HFF-Myc (cell line): ENCODE measurements at regions not wholly inside any gene's neighbourhood (a gene's known extent, or its start where the extent isn't known, plus 50 kb on each side); places are given as distances from the start of the nearest gene placed in this dataset.

Experiments
- DNase-seq: peaks from one replicate; pipeline ENCODE4 v3.0.0-alpha.2; 2011; ENCODE audit warnings: low read depth; ENCODE audit errors: extremely low read depth
- H3K4me3 ChIP-seq: replicated peaks from 2 replicates; pipeline ENCODE4 v1.5.1; 2011; ENCODE audit warnings: low read depth, mild to moderate bottlenecking, control low read depth, low read length
- CTCF ChIP-seq: IDR thresholded peaks from 2 replicates; pipeline ENCODE4 v1.5.1; 2012; ENCODE audit warnings: mild to moderate bottlenecking, low read depth, low read length, control low read depth; ENCODE audit errors: missing control alignments

- no peak overlapping the region for H3K4me3 ChIP-seq
- DNase-seq: no peak
- TF ChIP-seq CTCF: no peak
These were observed 961.0 kb upstream of the CDH2 start for GRCh38 chr18:29137773-29138495.

- no peak for DNase-seq
- H3K4me3 ChIP-seq: no peak overlapping the region
- TF ChIP-seq CTCF: no peak
These were observed 947.0 kb upstream of the CDH2 start for GRCh38 chr18:29123706-29124530.

GRCh38 chr18:29104671-29105070 lies 927.7 kb upstream of the CDH2 start:
- no peak for DNase-seq
- H3K4me3 ChIP-seq: no peak overlapping the region
- no peak for TF ChIP-seq CTCF

GRCh38 chr18:29104227-29104626 lies 927.3 kb upstream of the CDH2 start:
- H3K4me3 ChIP-seq: no peak overlapping the region
- no peak for DNase-seq
- no peak for TF ChIP-seq CTCF

- DNase-seq: no peak
- no peak for TF ChIP-seq CTCF
- H3K4me3 ChIP-seq: no peak overlapping the region
These were observed 919.3 kb upstream of the CDH2 start for GRCh38 chr18:29096079-29096770.

GRCh38 chr18:29087616-29088246 lies 910.8 kb upstream of the CDH2 start:
- DNase-seq: no peak
- H3K4me3 ChIP-seq: no peak overlapping the region
- no peak for TF ChIP-seq CTCF
